DMS153 (cell line): ENCODE measurements at regions not wholly inside any gene's neighbourhood (a gene's known extent, or its start where the extent isn't known, plus 50 kb on each side); places are given as distances from the start of the nearest gene placed in this dataset.

Experiments
- DNase-seq: peaks from one replicate; lab custom pipeline; 2025; lab: John Stamatoyannopoulos, UW

DNA sequence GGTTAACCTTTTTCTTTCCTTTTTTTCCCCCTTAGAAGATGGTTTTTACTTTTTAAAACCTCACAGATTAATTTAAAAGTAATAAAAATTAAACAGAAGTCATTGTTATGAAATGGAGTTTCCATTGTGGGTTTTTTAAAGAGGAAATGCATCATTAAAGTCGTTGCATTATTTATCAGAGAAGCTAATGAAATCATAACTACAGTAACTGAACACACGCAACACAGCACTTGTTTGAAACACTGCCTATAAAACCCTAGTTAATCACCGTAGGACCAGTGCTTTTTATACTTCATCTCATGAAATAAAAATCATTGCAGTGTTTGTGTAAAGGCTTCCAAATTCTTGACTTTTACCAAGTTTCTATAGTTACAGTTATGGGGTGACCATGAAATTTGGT lies 82.4 kb upstream of the NTRK2 start:
- no peak for DNase-seq

GRCh38 chr9:84589542-84589941 lies 80.0 kb upstream of the NTRK2 start:
- DNase-seq, result no peak

DNA sequence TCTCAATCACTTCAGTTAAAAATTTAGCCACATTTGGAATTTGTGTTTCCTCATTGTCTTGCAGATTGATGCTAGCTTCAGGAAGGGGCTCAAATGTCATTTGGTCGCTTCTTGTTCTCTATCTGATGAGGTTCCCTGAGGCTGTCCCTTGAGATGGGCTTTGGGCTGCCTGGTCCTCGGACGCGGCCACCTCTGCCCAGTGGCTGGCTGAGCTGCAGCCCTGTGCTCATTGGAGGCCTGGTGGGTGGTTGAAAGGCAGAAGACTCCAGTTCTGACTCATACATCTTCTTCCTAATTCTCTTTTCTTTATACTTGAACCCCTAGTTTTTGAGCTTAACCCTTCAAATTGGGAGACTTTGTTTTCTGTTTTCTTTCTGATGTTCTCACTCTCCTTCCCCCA lies 78.8 kb upstream of the NTRK2 start:
- DNase-seq, result no peak

GRCh38 chr9:84592918-84593317 lies 76.6 kb upstream of the NTRK2 start:
- DNase-seq, result no peak

DNA sequence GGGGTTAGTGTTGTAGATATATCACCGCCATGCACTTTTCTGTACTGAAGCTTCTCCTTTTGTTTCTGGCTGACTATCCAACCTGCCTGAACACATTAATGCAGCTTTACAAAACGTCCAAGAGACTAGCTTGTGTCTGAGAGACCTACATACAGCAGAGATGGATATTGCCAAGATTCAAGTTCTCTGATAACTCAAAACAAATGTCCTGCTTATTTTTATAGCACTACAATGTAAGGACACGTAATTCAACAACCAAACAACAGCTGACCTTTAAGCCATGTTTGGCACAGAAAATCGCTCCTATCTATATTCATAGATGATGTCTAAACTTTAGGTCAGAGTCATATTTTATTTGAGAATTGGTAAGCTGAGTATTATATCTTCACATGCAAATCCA lies 76.2 kb upstream of the NTRK2 start:
- DNase-seq, result no peak

GRCh38 chr9:84597131-84597530 lies 72.4 kb upstream of the NTRK2 start:
- no peak for DNase-seq

DNA sequence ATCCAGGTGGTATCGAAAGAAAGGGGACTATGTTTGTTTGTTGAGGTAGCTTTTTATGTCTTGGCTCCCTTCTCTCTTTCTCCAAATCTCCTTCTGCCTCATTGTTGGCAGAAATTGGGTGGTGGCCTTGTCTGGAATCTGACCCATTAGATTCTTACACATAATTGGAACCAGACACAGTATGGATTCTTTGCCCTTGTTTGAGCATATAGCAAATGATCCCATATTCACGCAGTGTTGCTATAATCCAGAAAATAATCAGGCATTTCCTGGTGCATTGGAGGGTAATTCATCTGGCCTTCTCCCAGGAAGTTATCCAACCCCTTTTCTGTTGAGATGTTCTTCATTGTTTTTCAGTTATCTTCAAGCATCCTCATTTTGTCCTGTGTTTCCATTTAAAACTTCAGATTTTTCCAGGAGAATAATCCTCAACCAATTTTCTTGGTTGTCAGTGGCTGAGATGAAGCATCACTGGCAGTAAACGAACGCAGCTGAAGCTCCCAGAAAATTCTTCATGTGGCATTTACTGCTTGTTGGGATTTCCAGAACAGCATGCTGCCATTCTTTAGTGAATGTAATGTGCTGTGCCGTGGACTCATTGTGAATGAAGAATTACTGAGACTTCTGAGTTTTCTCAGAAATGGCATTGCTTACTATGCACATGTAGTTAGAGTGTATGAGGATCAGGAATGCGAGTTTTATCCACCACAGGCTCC lies 70.5 kb upstream of the NTRK2 start:
- DNase-seq, result no peak

DNA sequence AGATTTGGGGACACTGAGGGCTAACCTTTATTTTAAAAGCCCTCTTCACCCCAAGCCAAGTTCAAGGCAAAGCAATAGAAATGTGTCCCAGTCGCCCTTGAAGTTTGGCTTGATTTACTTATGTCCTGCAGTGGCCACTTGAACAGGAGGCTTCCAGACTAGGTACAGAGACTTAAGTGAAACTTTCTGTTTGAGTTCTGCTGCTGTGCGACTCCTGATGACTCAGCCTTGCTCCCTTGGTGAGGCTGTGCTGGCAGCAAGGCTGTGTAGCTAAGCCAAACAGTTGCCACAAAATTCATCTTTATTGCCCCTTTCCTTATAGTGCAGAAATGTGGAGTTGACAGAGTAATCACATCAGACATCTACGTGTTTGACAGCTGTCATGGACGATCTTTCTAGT lies 68.8 kb upstream of the NTRK2 start:
- DNase-seq, result no peak

- DNase-seq, result no peak
Measured at GRCh38 chr9:84604223-84604622, 65.3 kb upstream of the NTRK2 start.

DNA sequence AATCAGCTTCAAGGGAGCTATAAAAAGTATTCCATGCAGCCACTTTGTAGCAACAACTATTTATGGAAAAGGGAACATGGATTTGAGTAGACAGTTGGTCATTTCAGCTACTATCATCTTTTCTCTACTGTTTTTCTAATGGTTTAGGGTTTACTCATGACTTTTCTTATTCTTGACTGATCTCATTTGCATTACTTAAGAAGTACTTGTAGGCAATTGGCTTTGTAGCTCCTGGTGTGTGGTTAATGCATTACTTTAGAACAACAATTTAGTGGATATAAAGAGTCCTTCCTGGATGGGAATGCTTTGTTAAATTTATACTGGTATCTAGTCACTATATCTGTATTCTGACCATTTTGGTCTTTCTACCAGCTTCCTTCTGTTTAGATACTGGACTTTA lies 59.8 kb upstream of the NTRK2 start:
- no peak for DNase-seq

DNA sequence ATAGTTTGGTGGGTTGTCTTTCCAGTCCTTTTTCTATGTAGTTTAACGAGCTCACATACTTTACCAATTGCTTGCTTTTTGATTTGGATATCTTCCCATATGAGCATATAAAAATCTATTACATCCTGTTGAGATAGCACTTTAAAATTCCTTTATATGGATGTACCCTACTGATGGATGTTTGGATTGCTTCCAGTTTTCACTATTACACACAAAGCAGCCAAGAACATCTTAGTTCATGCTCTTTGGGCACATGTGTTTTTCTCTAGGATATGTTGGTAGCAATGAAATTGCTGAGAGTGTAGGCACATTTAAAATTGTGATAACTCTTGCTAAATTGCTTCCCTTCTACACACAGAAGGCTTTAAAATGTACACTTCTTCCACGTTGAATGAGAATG lies 56.1 kb upstream of the NTRK2 start:
- DNase-seq, result no peak

DNA sequence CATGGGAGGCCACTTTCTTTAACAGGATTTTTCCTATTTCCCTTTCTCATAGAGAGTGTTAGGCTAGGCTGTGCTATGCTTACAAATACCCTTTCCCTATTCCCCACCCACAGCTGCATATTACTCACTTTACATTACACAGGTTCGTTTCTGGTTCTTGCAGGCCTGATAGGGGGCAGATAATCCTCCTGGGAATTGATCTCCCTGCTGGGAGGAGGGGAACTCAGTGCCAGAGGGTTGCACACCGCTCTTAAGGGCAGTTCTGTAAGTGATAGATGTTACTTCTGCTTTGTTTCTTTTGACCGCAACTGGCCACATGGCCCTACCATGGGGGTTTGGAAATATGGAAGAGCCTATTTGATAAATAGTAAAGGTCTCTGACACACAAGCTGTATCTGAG lies 54.0 kb upstream of the NTRK2 start:
- DNase-seq, result no peak

GRCh38 chr9:84617411-84618029 lies 52.0 kb upstream of the NTRK2 start:
- DNase-seq, result no peak
